Posterior cingulate gyrus (tissue), 11 donors: ENCODE measurements at regions not wholly inside any gene's neighbourhood (a gene's known extent, or its start where the extent isn't known, plus 50 kb on each side); places are given as distances from the start of the nearest gene placed in this dataset.
"Not testable (repeated sequence)": the region's sequence is repeated elsewhere in the genome, so short reads cannot be mapped to it uniquely, and the experiment has no call there.

ENCODE experiments used
- DNase-seq, 10 donors: peaks; one replicate each; pipeline versions ENCODE4 v3.0.0 to v3.0.0-alpha.2; 2020 to 2021; ENCODE audit warnings: mixed read lengths in 3 of 10
- intact Hi-C: fragments of 100-400 bp; cut with DNase I; formaldehyde crosslinking; loops from one replicate; pipeline ENCODE4 v1.15.1; 2023

DNA sequence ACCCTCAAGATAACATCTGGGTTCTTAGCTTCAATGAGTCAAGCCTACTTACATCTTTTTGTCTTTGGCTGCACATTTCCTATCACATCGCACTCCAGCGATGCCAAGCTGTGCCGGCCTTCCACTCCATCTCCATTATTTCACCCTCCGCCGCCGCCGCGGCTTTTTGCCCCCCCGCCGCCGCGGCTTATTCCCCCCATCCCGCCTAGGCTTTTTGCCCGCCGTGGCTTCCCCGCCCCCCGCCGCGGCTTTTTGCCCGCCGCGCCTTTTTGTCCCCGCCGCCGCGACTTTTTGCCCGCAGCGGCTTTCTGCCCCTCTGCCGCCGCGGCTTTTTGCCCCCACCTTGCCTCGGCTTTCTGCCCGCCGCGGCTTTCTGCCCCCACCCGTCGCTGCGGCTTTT lies 50.8 kb downstream of the PPIAL4E start:
- DNase-seq, result peak in 1 of 10 donors; percentile 22
- intact Hi-C loops, result not testable (repeated sequence)
